Activated T-helper 1 cell treated with Interleukin-2 at 50 U/mL for 16 hours (primary cell): ENCODE measurements at regions not wholly inside any gene's neighbourhood (a gene's known extent, or its start where the extent isn't known, plus 50 kb on each side); places are given as distances from the start of the nearest gene placed in this dataset.
A peak's percentile ranks its signal among the peaks of the same experiment; 100 is the strongest.

ENCODE experiments used
- DNase-seq: peaks from one replicate; pipeline ENCODE4 v3.0.0-alpha.2; 2020; ENCODE audit warnings: low read depth

DNA sequence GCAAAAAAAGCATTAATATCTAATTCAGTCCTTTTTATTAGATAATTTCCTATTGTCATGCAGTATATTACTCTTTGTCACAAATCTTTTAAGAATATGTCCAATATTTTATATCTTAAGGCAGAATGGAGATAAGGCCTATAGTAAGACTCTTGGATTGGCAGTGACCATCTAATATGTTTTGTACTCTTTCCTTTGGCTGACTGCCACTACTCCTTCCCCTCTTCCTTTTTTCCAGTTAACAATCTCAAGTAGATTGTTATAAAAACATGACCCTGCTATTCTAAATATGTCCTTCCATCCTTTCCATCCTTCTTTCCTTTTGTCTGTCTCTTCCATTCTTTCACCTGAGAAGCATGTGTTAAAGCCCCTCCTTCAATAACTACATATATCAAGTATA, 92.8 kb upstream of the TMEM168 start:
- no peak for DNase-seq

DNA sequence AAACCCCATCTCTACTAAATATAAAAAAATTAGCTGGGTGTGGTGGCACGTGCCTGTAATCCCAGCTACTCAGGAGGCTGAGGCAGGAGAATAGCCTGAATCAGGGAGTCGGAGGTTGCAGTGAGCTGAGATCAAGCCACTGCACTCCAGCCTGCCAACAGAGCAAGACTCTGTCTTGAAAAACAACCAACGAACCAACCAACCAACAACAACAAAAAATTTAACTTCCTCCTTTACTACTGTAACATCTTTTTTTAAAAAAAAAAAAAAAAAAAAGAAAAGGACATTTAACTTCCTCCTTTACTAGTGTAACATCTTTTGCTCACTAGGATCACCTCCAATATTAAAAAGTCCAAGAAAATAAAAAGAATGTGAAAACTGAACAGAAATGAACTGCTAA, 92.3 kb upstream of the TMEM168 start:
- no peak for DNase-seq

DNA sequence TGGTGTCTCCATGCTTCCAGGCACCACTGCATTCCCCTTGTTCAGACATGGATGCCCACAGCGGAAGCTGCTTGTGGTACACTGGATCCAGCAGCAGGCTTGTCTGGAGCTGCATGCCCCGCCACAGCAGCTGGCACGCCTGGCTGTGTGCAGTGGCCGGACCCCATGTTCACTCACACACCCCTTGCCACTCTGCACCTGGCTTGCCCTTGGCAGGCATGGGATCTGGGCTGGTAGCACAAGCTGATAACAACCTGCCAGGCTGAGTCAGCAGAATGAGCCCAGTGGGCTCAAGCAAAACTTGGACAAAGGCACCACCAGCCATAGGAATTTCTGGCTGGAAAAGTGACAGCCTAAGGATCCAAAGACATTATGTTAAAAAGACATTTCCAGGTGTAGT, 91.8 kb upstream of the TMEM168 start:
- DNase-seq, result no peak

DNA sequence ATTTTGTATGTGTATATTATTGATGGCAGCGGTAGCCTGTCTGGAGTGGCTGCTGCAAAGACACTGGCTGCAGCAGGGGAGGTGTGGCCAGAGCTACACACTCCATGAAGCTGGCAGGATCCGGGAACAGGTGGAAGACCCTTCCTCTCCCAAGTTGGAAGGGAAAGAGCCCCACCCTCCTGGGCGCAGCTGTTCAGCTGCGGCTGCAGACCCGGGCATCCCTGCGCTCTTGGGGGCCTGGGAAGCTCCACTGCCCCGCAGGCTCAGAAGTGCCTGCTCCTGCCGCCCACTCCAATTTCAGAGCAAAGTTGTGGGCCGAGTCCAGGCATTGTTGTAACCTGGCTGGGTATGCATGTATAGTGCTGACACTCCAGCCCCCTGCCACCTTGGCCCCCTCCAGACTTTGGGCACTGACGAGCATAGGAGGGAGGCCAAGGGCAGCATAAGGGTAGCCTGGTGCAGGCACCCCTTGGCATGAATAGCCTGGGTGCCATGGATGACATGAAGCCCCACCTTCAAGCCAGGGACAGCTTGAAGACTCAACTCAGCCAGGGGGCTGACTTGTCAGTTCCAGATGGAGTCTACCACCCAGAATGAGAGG, 90.7 kb upstream of the TMEM168 start:
- DNase-seq, result no peak

DNA sequence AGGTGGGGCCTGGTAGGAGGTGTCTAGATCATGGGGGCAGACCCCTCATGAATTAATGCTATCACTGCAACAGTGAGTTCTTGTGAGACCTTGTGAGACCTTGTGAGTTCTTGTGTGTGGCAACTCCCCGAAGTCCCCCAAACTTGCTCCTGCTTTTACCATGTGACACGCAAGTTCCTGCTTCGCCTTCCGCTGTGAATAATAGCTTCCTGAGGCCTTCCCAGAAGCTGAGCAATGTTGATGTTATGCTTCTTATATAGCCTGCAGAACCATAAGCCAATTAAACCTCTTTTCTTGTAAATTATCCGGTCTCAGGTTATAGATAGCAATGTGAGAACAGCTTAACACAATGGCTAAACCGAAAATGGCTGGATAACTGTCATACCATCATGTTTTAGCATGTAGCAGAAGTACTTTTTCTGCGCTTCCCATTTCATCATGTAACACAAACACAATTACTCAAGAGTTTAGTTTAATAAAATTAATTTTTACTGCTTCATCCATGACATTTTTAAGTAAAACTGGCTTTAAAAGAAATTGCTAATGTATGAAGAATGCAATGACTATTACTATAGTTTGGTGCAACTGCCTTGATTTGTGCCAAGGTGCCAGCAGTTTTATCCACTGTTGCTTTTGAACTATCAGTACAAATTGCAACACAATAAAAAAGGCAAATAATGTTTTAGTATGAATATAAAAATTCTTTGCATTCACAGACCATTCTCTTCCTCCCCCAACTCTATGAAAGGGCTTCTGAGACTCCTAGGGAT, 87.7 kb upstream of the TMEM168 start:
- DNase-seq, result no peak

DNA sequence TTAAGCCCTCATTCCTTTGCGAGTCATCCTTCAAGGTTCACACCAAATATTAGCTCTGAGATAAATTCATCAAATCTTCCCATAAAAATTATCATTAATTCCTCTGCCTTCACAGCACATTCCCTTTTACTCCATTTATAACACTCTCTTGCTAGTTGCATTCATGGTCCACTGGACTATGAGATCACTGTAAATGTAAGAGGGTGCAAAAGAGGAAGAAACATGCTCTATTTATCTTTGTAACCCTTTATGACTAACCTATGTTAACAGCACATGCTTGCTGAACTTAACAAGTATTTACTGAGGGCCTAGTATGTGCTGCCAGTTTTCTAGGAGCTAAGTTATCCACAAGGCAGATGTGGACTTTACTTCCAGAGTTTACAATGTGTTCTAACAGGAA, 86.7 kb upstream of the TMEM168 start:
- DNase-seq, result no peak

DNA sequence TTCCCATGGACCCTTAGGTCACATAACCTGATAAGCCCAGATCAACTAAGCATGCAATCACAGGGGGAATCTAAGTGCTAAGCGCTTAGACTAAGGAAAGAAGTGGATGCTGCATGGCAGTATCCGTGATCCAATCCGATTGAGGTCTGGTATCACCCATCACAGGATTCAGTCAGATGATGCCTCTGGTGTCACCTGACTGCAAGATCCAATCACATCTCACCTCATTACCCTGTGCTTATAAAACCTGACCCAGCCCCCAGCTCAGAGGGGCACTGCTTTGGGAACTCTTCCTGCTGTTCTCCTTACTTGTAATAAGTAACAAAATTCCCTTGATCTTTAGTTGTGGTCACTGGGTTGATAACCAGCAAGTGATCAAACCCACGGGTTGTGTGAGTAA, 84.7 kb upstream of the TMEM168 start:
- no peak for DNase-seq

DNA sequence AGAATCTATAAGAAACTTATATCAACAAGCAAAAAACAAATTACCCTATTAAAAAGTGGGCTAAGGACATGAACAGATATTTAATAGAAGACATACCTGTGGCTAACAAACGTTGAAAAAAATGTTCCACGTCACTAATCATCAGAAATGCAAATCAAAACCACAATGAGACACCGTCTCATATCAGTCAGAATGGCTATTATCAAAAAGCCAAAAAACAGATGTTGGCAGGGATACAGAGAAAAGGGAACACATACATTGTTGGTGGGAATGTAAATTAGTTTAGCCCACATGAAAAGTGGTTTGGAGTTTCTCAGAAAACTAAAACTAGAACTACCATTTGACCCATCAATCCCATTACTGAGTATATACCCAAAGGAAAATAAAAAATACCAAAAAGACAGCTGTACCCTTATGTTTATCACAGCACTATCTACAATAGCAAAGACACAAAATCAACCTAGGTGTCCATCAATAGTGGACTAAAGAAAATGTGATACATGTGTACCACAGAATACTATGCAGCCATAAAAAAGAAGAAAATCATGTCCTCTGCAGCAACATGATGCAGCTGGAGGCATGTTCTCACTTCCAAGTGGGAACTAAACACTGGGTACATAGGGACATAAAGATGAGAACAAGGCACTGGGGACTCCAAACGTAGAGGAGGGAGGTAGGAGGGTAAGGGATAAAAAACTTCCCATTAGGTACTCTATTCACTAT, 83.8 kb upstream of the TMEM168 start:
- DNase-seq, result no peak

DNA sequence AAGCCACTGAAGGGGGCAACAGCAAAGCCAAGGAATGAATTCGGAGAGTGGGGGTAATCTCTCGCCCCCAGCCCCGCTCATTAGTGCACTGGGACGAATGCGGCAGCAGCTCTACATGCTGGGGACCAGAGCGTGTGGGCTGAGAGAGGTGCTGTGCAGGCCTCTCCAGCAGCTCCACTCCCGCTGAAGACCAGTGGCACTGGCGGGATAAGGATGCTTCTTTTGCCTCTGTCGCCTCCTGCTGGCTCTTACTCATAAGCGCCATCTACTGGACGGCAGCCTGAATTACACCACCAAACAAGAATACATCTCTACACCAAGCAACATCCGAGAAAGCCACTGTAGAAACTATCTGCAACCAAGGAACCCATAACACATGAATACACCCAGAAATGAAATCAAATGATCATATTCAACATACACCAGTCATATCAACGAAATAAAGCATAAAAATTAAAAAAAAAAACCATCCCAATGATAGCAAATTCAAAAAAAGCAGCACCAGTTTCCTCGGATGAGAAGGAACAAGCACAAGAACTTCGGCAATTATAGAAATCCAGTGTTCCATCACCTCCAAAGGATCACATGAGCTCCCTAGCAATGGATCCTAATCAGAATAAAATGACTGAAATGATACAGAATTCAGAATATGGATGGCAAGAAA, 79.0 kb upstream of the TMEM168 start:
- peak; percentile 9 for DNase-seq

DNA sequence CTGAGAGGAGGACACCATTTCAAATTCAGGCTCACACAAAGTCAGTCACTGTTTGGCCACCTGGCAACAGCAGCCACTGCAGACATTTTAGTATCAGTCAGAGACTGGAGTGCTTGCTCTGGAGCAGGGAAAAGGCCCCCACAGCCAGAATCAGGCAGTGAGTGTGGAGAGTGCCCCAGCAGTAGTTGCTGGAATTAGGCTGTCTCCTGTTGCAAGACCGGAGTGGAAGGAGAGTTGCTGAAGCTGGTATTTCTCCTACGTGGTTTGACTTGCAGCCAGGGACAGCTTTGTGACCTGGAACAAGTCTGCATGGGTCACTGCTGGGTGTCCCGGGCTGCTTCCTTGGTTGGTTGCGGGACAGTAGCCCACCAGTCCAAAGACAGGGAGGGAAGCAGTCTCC, 78.4 kb upstream of the TMEM168 start:
- DNase-seq, result no peak

DNA sequence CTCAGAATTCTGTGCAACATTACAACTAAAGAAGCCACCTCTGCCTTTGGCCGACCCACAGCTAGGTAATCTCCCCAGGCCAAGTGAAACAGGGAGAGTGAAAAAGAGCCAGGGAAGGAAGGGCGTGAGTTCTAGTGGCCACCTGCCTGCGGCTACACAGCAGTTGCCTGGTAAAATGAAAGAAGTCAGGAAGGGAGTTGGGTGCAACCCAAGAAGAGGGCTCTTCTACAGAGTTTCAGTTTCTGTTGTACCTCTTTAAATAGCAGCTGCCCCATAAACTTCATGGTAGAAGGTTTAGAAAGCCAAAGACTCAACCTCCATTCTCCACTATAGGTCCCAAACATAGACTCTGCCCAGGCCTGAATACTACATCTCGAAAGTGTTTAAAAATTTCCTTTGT, 76.2 kb upstream of the TMEM168 start:
- DNase-seq, result no peak

DNA sequence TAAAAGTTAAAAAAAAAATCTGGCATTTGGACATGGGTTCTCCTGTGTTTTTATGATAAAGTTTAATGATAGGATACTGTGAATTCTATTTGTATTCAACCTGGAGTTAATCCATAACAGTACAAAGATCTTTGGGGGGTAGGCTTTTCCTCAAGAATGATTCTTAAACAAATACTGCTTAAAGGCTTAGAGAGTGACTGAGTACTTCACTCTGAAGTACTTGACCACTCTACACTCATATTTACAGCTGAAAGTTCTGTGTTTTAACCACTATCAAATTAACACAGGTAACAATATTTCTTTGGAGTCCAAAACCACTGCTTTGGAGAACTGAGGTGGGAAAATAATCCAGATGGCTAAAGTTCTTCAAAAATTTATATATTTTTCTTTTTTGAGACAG, 74.2 kb upstream of the TMEM168 start:
- no peak for DNase-seq

DNA sequence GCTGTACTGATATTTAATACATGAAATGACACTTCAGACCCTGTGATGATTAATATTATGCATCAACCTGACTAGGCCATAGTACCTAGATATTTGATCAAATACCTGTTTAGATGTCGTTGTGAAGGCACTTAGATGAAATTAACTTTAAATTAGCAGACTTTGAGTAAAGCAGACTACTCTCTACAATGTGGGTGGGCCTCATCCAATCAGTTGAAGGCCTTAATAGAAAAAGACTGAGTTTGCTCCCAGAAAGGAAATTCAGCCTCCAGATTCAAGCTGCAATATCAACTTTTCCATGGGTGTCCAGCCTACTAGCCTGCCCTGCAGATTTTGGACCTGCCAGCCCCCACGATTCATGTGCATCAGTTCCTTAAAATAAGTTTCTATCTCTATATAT, 68.6 kb upstream of the TMEM168 start:
- no peak for DNase-seq

DNA sequence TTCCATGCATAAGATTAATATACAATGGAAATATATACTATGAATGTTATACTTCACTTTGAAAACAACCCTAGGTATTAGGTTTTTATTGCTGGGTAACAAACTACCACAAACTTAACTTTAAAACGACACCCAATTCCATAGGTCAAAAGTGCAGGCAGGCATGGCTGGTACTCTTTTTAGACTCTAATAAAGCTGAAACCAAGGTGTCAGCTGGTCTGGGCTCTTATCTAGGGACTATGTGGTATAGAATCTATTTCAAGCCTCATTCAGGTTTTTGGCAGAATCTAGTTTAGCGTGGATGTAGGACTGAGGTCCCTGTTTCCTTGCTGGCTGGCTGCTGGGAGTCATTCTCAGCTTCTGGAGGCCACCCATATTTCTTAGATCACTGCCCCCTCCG, 65.0 kb upstream of the TMEM168 start:
- no peak for DNase-seq

DNA sequence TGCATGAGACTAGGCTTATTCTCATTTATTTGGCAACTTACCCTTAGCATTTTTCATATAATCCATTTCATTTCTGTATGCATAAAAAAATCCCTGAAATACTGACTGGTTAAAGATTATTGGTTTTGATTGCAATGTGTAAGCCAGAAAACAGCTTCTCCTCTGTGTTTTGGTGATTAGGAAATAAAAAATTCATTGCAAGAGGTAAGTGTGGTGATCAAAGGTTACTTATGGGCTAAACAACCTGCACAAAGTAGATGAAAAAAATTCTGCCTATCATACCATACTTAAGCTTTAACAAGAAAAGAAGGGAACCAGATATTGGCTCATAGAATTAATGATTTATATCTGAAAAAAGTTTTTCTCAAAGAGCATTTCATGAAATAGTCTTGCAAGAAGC, 64.0 kb upstream of the TMEM168 start:
- DNase-seq, result no peak

DNA sequence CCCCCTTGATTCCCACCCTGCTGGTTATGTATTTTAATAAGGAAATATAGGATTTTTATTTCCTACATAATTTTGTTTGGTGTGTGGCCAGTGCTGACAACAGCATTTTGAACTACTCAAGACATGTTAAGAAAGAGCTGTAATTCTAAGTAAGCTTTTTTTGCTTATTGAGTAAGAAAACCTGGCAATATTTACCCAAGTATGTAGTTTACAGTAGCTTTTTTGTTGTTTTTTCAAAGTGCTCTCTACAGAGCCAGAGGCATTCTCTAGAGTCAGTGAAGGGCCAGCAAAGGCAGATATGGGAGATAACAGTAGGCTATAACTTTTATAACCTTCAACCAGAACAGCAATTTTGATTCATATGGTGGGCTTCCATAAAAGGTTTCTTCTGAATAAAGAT, 63.2 kb upstream of the TMEM168 start:
- no peak for DNase-seq

DNA sequence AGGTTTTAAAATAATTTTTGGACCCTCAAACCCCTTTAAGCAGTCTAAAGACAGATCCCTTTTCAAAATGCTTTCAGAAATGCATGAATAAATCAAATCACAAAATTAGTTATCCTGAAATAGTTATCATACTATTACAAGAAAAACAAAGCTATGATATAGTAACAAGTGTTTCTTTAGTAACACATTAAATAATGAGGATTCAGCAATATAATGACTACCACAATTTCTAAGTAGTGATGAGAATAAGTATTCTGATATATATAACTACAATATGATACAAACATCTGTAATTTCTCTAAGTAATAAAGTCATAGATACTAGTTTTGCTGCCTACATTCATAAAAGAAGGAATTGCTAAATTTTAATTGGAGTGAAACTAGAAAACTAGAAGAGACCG, 53.0 kb upstream of the TMEM168 start:
- DNase-seq, result no peak
